ENCODE measurements at regions not wholly inside any gene's neighbourhood (a gene's known extent, or its start where the extent isn't known, plus 50 kb on each side); places are given as distances from the start of the nearest gene placed in this dataset.

DNA sequence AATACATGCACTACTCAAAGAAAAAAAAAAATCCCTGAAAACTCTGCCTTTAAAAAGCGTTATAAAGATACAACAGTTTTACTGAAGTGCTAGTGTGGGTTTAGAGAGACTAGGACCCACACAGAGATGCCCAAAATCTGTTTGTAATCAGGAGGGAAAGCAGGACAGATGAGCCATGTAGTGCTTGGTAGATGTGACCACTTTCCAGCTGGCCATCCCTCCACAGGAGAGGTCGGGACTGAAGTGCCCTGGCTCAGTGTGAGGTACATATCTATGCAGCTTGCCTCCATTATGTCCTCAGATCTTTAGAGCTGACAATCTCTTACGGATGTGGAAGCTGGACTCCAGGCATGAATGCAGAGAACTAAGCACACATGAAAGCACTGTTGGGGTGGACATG is 57.5 kb upstream of the NANOGP8 start:
- Histone ChIP-seq H3K4me2 (ENCODE audit: insufficient read depth, low read length) (no peak overlapping the region), H3K79me2 (ENCODE audit: insufficient read depth, low read length) (no peaks in the 10 kb centered on the region), H3K4me3 (ENCODE audit: low read depth in 1 of 2, low read length in 2 of 2) (no peak overlapping the region), H3K9ac (ENCODE audit: low read depth, low read length) (no peak overlapping the region), H3K9me3 (ENCODE audit: insufficient read depth, low read length, severe bottlenecking) (no peaks in the 10 kb centered on the region), H3K4me1 (ENCODE audit: insufficient read depth, low read length) (no peaks in the 10 kb centered on the region), H3K27ac (ENCODE audit: low read length) (no peak overlapping the region), H4K20me1 (ENCODE audit: insufficient read depth, low read length) (no peaks in the 10 kb centered on the region), H2AFZ (ENCODE audit: low read depth, low read length) (no peak overlapping the region), H3K36me3 (ENCODE audit: insufficient read depth, low read length) (no peaks in the 10 kb centered on the region), H3K27me3 (ENCODE audit: insufficient read depth, low read length, poor library complexity) (peaks cover 2% of the 10 kb centered on the region)
- no peak for DNase-seq
- ATAC-seq (ENCODE audit: insufficient read depth, low read depth) = no peak
- TF ChIP-seq, protein P1, sequence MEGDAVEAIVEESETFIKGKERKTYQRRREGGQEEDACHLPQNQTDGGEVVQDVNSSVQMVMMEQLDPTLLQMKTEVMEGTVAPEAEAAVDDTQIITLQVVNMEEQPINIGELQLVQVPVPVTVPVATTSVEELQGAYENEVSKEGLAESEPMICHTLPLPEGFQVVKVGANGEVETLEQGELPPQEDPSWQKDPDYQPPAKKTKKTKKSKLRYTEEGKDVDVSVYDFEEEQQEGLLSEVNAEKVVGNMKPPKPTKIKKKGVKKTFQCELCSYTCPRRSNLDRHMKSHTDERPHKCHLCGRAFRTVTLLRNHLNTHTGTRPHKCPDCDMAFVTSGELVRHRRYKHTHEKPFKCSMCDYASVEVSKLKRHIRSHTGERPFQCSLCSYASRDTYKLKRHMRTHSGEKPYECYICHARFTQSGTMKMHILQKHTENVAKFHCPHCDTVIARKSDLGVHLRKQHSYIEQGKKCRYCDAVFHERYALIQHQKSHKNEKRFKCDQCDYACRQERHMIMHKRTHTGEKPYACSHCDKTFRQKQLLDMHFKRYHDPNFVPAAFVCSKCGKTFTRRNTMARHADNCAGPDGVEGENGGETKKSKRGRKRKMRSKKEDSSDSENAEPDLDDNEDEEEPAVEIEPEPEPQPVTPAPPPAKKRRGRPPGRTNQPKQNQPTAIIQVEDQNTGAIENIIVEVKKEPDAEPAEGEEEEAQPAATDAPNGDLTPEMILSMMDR (IDR thresholded peaks at IDR 0.05; ENCODE audit: borderline replicate concordance, extremely low read depth, low read length, poor library complexity, severe bottlenecking) = no peak
- TF ChIP-seq EZH2 (IDR thresholded peaks at IDR 0.05; ENCODE audit: borderline replicate concordance, low read depth, low read length, severe bottlenecking) = no peak

DNA sequence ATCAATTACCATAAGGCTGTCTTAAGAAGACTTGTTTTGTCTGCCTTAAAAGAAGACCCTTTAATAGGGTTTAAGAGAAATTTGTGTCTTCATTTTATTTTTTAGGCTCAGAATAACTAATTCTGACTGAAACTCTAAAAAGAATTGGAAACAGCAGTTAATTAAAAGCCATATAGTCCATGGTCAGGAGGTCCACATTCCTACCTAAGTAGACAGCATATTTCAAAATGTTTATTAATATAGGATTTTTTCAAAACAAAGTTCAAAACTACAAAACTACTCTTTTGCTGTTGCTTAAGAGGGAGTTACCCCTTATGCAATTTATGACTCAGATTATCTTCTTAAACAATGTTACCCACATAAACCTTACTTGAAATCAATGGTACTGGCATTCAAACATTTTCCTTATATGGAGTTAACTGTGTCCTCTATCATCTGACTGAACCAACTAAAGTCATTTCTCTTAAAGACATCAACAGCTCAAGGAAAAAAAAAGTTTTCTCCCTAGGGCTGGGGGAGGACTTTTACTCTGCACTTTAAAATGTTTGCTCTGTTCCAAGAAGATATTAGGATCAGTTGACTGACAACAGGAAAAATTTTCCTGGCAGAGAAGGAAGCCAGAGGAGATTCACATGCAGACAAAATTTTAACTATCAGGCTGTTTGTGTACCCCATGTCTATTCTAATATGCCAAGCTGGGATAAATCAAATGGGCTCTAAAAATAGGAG is 56.8 kb upstream of the NANOGP8 start:
- Histone ChIP-seq H3K4me2 (ENCODE audit: insufficient read depth, low read length) (no peak overlapping the region), H3K36me3 (ENCODE audit: insufficient read depth, low read length) (no peaks in the 10 kb centered on the region), H3K27me3 (ENCODE audit: insufficient read depth, low read length, poor library complexity) (peaks cover 2% of the 10 kb centered on the region), H4K20me1 (ENCODE audit: insufficient read depth, low read length) (no peaks in the 10 kb centered on the region), H2AFZ (ENCODE audit: low read depth, low read length) (no peak overlapping the region), H3K27ac (ENCODE audit: low read length) (no peak overlapping the region), H3K4me3 (ENCODE audit: low read depth in 1 of 2, low read length in 2 of 2) (no peak overlapping the region), H3K9ac (ENCODE audit: low read depth, low read length) (no peak overlapping the region), H3K9me3 (ENCODE audit: insufficient read depth, low read length, severe bottlenecking) (no peaks in the 10 kb centered on the region), H3K79me2 (ENCODE audit: insufficient read depth, low read length) (no peaks in the 10 kb centered on the region), H3K4me1 (ENCODE audit: insufficient read depth, low read length) (no peaks in the 10 kb centered on the region)
- TF ChIP-seq, protein P1 (IDR thresholded peaks at IDR 0.05; ENCODE audit: borderline replicate concordance, extremely low read depth, low read length, poor library complexity, severe bottlenecking) = no peak
- no peak for TF ChIP-seq EZH2 (IDR thresholded peaks at IDR 0.05; ENCODE audit: borderline replicate concordance, low read depth, low read length, severe bottlenecking)
- DNase-seq = no peak
- no peak for ATAC-seq (ENCODE audit: insufficient read depth, low read depth)

DNA sequence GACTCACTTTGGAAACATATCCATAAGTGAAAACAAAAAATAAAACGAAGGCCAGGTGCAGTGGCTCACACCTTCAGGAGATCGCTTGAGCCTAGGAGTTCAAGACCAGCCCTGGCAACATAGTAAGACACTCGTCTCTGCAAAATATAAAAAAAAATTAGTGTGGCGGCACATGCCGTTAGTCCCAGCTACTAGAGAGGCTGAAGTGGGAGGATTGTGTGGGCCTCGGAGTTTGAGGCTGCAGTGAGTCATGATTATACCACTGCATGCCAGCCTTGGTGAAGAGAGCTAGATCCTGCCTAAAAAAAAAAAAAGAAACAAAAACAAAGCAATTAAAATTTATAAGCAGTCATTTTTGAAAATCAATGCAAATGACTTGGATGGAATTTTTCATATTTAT is 54.7 kb upstream of the NANOGP8 start:
- no peak for DNase-seq
- no peak overlapping the region for H3K4me2 ChIP-seq (ENCODE audit: insufficient read depth, low read length)

More for the DNA sequence above, 54.7 kb upstream of the NANOGP8 start:
- no peaks in the 10 kb centered on the region for H3K79me2 ChIP-seq (ENCODE audit: insufficient read depth, low read length)
- no peak for ATAC-seq (ENCODE audit: insufficient read depth, low read depth)
- no peak overlapping the region for H3K4me3 ChIP-seq (ENCODE audit: low read depth in 1 of 2, low read length in 2 of 2)
- no peaks in the 10 kb centered on the region for H3K36me3 ChIP-seq (ENCODE audit: insufficient read depth, low read length)
- H3K9ac ChIP-seq (ENCODE audit: low read depth, low read length) = no peak overlapping the region
- H4K20me1 ChIP-seq (ENCODE audit: insufficient read depth, low read length) = no peaks in the 10 kb centered on the region
- no peaks in the 10 kb centered on the region for H3K4me1 ChIP-seq (ENCODE audit: insufficient read depth, low read length)
- H3K27me3 ChIP-seq (ENCODE audit: insufficient read depth, low read length, poor library complexity) = no peaks in the 10 kb centered on the region
- no peak for TF ChIP-seq EZH2 (IDR thresholded peaks at IDR 0.05; ENCODE audit: borderline replicate concordance, low read depth, low read length, severe bottlenecking)
- TF ChIP-seq, protein P1 (IDR thresholded peaks at IDR 0.05; ENCODE audit: borderline replicate concordance, extremely low read depth, low read length, poor library complexity, severe bottlenecking) = no peak
- no peak overlapping the region for H3K27ac ChIP-seq (ENCODE audit: low read length)
- no peak overlapping the region for H2AFZ ChIP-seq (ENCODE audit: low read depth, low read length)
- H3K9me3 ChIP-seq (ENCODE audit: insufficient read depth, low read length, severe bottlenecking) = no peaks in the 10 kb centered on the region
